ENCODE measurements at regions not wholly inside any gene's neighbourhood (a gene's known extent, or its start where the extent isn't known, plus 50 kb on each side); places are given as distances from the start of the nearest gene placed in this dataset.

DNA sequence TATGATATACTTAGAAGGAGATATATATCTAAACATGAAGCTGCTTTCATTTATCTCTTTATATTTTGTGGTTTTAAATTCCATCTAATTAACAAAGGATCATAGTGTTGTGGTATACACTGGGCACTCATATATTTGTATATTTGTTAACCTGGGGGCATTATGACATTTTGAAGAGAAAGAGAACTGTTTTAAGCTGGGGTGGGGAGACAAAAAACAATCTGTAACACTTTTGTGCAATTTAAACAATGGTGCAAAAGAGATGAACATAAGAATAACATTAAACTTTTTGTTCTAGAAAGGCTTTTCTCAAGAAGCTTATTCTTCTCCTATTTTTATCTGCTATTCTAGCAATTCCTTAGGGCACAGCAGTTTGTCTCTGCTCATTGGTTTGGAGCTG lies 842.0 kb upstream of the CDH2 start:
- no peak for TF ChIP-seq ESRRG (CRISPR knock-in tag; IDR thresholded peaks at IDR 0.05)
- no peak for ATAC-seq

DNA sequence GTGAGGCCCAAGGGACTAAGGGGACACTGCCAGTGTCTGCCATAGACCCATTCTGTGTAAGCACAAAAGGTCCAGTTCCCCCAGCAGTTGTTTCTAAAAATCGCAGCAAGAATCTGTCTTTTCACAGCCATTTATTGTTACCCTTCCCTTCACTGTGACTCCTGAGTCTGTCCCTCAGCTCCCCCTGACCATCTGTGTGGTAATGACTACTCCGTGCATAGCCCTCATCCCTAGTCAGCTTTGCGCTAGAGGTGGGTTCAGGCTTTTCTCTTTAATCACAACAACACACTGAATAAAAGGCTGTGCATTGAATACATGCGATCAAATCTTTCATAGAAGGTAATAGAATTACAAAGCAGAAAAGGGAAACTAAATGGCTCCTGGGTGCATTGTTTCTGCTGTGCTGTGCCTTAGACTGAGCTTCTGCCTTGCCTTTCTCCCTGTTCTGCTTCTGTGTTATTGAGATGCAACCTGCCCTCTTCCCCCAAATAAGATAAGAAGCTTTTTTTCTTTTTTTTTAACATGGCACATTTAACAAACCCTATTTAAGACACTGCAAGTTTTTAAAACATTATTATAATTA lies 836.0 kb upstream of the CDH2 start:
- ATAC-seq = no peak
- TF ChIP-seq BACH2 (CRISPR knock-in tag; IDR thresholded peaks at IDR 0.05; ENCODE audit: borderline replicate concordance) = no peak
- no peak for TF ChIP-seq GLIS3 (CRISPR knock-in tag; IDR thresholded peaks at IDR 0.05)
- no peak for TF ChIP-seq RARB (CRISPR knock-in tag; IDR thresholded peaks at IDR 0.05)

DNA sequence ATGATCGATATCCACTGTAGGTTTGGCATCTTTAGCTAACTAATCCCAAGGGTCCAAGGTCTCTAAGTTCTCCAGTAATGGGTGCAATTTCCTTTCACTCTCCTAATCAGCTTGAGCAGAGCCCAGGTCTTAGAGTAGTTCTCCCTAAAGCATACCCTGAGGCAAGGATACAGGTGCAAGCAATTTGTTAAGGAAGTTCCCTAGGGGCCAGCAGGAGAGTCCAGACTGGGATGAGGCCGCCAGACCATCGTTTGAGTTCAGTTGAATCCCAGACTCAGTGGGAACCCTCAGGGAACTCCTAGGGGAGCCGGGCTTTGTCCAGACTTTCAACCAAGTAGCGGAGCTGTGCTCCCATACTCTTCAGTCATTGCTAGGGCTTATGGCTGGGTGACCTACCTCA lies 835.4 kb upstream of the CDH2 start:
- no peak for ATAC-seq
- no peak for TF ChIP-seq GLIS3 (CRISPR knock-in tag; IDR thresholded peaks at IDR 0.05)

DNA sequence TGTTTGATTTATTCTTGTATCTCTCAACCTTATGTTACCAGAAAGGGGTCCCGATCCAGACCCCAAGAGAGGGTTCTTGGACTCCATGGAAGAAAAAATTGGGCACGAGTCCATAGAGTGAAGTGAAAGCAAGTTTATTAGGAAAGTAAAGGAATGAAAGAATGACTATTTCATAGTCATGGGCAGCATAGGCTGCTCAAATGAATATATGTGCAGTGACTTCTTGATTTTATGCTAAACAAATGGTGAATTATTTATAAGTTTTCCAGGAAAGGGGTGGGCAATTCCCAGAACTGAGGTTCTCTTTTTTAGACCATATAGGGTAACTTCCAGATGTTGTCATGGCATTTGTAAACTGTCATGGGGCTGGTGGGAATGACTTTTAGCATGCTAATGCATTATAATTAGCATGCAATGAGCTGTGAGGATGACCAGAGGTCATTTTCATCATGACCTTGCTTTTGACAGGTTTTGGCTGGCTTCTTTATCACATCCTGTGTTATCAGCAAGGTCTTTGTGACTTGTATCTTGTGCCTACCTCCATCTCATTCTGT lies 832.4 kb upstream of the CDH2 start:
- TF ChIP-seq TCF4 (CRISPR knock-in tag; IDR thresholded peaks at IDR 0.05; ENCODE audit: borderline replicate concordance) = no peak
- no peak for TF ChIP-seq ZNF565 (CRISPR knock-in tag; conservative IDR thresholded peaks at IDR 0.05; ENCODE audit: low read depth)
- TF ChIP-seq TOX (CRISPR knock-in tag; IDR thresholded peaks at IDR 0.05; ENCODE audit: borderline replicate concordance) = no peak
- TF ChIP-seq, protein P1, sequence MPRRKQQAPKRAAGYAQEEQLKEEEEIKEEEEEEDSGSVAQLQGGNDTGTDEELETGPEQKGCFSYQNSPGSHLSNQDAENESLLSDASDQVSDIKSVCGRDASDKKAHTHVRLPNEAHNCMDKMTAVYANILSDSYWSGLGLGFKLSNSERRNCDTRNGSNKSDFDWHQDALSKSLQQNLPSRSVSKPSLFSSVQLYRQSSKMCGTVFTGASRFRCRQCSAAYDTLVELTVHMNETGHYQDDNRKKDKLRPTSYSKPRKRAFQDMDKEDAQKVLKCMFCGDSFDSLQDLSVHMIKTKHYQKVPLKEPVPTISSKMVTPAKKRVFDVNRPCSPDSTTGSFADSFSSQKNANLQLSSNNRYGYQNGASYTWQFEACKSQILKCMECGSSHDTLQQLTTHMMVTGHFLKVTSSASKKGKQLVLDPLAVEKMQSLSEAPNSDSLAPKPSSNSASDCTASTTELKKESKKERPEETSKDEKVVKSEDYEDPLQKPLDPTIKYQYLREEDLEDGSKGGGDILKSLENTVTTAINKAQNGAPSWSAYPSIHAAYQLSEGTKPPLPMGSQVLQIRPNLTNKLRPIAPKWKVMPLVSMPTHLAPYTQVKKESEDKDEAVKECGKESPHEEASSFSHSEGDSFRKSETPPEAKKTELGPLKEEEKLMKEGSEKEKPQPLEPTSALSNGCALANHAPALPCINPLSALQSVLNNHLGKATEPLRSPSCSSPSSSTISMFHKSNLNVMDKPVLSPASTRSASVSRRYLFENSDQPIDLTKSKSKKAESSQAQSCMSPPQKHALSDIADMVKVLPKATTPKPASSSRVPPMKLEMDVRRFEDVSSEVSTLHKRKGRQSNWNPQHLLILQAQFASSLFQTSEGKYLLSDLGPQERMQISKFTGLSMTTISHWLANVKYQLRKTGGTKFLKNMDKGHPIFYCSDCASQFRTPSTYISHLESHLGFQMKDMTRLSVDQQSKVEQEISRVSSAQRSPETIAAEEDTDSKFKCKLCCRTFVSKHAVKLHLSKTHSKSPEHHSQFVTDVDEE (CRISPR knock-in tag; IDR thresholded peaks at IDR 0.05) = no peak
- no peak for TF ChIP-seq PPARA (CRISPR knock-in tag; IDR thresholded peaks at IDR 0.05; ENCODE audit: borderline replicate concordance)
- no peak for TF ChIP-seq ISL1 (CRISPR knock-in tag; IDR thresholded peaks at IDR 0.05)
- TF ChIP-seq ZFP30 (CRISPR knock-in tag; IDR thresholded peaks at IDR 0.05) = no peak
- no peak for TF ChIP-seq CSDC2 (CRISPR knock-in tag; IDR thresholded peaks at IDR 0.05)
- TF ChIP-seq ARNTL (CRISPR knock-in tag; IDR thresholded peaks at IDR 0.05; ENCODE audit: borderline replicate concordance, low read depth) = no peak
- TF ChIP-seq ZNF70 (CRISPR knock-in tag; IDR thresholded peaks at IDR 0.05) = no peak
- ATAC-seq = no peak

DNA sequence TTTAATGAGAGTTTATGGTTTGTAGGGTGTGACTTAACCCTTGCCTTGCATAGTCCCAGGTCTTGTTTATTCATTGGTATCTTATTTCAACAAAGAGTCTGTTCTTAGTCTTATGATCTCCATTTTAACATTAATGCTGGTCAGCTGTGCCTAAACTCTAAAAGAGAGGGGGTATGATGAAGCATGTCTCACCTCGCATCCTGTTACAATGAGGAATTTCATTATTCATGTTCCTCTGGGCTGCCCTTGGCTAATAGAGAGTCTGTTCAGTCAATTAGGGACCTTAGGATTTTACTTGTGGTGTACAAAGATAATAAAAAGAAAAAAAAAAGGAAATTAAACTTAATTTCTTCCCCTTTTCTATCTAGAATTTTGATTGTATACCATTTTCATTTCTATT lies 831.9 kb upstream of the CDH2 start:
- ATAC-seq = no peak
- TF ChIP-seq, protein P1 (CRISPR knock-in tag; IDR thresholded peaks at IDR 0.05) = no peak
- TF ChIP-seq ZNF70 (CRISPR knock-in tag; IDR thresholded peaks at IDR 0.05) (no peak), ZFP30 (CRISPR knock-in tag; IDR thresholded peaks at IDR 0.05) (no peak), ZNF8 (CRISPR knock-in tag; IDR thresholded peaks at IDR 0.05) (no peak), RARB (CRISPR knock-in tag; IDR thresholded peaks at IDR 0.05) (no peak), ZNF565 (CRISPR knock-in tag; conservative IDR thresholded peaks at IDR 0.05; ENCODE audit: low read depth) (no peak), SNAI2 (CRISPR knock-in tag; IDR thresholded peaks at IDR 0.05) (no peak), ESRRG (CRISPR knock-in tag; IDR thresholded peaks at IDR 0.05) (no peak), BACH2 (CRISPR knock-in tag; IDR thresholded peaks at IDR 0.05; ENCODE audit: borderline replicate concordance) (no peak), ARNTL (CRISPR knock-in tag; IDR thresholded peaks at IDR 0.05; ENCODE audit: borderline replicate concordance, low read depth) (no peak), ISL1 (CRISPR knock-in tag; IDR thresholded peaks at IDR 0.05) (no peak), ZFP3 (CRISPR knock-in tag; IDR thresholded peaks at IDR 0.05) (no peak), OSR1 (CRISPR knock-in tag; IDR thresholded peaks at IDR 0.05) (no peak), CSDC2 (CRISPR knock-in tag; IDR thresholded peaks at IDR 0.05) (no peak), GLIS3 (CRISPR knock-in tag; IDR thresholded peaks at IDR 0.05) (no peak), PPARA (CRISPR knock-in tag; IDR thresholded peaks at IDR 0.05; ENCODE audit: borderline replicate concordance) (no peak)
- TF ChIP-seq, protein P2, sequence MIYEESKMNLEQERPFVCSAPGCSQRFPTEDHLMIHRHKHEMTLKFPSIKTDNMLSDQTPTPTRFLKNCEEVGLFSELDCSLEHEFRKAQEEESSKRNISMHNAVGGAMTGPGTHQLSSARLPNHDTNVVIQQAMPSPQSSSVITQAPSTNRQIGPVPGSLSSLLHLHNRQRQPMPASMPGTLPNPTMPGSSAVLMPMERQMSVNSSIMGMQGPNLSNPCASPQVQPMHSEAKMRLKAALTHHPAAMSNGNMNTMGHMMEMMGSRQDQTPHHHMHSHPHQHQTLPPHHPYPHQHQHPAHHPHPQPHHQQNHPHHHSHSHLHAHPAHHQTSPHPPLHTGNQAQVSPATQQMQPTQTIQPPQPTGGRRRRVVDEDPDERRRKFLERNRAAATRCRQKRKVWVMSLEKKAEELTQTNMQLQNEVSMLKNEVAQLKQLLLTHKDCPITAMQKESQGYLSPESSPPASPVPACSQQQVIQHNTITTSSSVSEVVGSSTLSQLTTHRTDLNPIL (CRISPR knock-in tag; IDR thresholded peaks at IDR 0.05; ENCODE audit: low read depth) = no peak
- TF ChIP-seq, protein P3, sequence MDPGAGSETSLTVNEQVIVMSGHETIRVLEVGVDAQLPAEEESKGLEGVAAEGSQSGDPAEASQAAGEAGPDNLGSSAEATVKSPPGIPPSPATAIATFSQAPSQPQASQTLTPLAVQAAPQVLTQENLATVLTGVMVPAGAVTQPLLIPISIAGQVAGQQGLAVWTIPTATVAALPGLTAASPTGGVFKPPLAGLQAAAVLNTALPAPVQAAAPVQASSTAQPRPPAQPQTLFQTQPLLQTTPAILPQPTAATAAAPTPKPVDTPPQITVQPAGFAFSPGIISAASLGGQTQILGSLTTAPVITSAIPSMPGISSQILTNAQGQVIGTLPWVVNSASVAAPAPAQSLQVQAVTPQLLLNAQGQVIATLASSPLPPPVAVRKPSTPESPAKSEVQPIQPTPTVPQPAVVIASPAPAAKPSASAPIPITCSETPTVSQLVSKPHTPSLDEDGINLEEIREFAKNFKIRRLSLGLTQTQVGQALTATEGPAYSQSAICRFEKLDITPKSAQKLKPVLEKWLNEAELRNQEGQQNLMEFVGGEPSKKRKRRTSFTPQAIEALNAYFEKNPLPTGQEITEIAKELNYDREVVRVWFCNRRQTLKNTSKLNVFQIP (CRISPR knock-in tag; IDR thresholded peaks at IDR 0.05; ENCODE audit: borderline replicate concordance, low read depth) = no peak
- TF ChIP-seq, protein P4, sequence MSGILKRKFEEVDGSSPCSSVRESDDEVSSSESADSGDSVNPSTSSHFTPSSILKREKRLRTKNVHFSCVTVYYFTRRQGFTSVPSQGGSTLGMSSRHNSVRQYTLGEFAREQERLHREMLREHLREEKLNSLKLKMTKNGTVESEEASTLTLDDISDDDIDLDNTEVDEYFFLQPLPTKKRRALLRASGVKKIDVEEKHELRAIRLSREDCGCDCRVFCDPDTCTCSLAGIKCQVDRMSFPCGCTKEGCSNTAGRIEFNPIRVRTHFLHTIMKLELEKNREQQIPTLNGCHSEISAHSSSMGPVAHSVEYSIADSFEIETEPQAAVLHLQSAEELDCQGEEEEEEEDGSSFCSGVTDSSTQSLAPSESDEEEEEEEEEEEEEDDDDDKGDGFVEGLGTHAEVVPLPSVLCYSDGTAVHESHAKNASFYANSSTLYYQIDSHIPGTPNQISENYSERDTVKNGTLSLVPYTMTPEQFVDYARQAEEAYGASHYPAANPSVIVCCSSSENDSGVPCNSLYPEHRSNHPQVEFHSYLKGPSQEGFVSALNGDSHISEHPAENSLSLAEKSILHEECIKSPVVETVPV (CRISPR knock-in tag; IDR thresholded peaks at IDR 0.05) = no peak
- TF ChIP-seq, protein P5, sequence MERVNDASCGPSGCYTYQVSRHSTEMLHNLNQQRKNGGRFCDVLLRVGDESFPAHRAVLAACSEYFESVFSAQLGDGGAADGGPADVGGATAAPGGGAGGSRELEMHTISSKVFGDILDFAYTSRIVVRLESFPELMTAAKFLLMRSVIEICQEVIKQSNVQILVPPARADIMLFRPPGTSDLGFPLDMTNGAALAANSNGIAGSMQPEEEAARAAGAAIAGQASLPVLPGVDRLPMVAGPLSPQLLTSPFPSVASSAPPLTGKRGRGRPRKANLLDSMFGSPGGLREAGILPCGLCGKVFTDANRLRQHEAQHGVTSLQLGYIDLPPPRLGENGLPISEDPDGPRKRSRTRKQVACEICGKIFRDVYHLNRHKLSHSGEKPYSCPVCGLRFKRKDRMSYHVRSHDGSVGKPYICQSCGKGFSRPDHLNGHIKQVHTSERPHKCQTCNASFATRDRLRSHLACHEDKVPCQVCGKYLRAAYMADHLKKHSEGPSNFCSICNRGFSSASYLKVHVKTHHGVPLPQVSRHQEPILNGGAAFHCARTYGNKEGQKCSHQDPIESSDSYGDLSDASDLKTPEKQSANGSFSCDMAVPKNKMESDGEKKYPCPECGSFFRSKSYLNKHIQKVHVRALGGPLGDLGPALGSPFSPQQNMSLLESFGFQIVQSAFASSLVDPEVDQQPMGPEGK (CRISPR knock-in tag; IDR thresholded peaks at IDR 0.05; ENCODE audit: borderline replicate concordance) = no peak

All from SK-N-SH treated with all-trans-retinoic acid at 6 μM for 48 hours (cell line).